Dermis blood vessel endothelial cell (primary cell): ENCODE measurements at regions not wholly inside any gene's neighbourhood (a gene's known extent, or its start where the extent isn't known, plus 50 kb on each side); places are given as distances from the start of the nearest gene placed in this dataset.
"Not testable (repeated sequence)": the region's sequence is repeated elsewhere in the genome, so short reads cannot be mapped to it uniquely, and the experiment has no call there.

Source experiments
- DNase-seq: peaks from one replicate; pipeline ENCODE4 v3.0.0; 2010

DNA sequence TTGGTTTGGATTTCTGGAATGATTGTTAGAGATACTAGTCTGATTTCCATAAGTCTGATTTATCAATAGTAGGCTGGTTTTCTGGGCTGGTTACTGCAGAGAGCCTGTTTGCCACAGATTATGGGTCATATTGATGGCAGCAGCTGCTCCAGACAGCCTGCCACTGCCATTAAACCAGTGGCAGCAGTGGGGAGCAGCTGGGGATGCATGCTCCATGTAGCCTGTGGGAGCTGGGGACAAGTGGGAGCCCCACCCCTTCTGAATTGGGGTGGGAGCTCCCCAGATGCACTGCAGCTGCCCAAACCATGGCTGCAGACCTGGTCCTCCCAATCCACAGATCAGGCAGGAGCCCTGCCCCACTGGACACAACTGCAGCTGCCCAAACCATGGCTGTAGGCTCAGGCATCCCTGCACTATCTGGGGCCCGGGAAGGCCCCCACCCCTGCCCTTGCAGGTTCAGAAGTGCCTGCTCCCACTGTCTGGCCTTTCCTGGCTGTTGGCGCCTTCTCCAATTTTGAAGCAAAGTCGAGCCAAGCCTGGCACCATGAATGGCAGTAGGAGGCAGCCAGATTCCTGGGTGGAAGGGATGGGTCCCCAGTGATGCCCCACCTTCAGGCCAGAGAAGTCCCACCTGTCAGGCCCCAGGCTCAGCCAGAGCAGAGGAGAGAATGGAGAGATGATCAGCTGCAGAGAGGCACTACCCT is 402.9 kb upstream of the TYRP1 start:
- DNase-seq = no peak

DNA sequence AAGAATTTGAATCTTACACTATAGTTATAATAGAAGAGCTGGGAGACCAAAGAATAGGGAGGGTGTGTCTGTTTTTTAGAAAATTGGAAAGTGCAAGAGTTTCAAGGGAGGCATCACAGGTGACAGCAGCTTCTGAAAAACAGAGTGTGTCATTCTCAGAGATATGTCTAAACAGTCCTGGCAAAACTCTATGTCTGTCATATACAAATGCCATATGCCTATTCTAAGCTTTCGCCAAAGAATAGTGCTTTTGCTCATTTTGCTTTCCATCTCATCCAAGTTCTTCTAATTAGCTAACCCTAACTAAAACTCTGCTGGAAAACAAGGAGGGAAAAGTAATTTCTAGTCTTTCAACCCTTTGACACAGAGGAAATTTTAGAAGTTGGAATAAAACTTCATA is 388.0 kb upstream of the TYRP1 start:
- no peak for DNase-seq

DNA sequence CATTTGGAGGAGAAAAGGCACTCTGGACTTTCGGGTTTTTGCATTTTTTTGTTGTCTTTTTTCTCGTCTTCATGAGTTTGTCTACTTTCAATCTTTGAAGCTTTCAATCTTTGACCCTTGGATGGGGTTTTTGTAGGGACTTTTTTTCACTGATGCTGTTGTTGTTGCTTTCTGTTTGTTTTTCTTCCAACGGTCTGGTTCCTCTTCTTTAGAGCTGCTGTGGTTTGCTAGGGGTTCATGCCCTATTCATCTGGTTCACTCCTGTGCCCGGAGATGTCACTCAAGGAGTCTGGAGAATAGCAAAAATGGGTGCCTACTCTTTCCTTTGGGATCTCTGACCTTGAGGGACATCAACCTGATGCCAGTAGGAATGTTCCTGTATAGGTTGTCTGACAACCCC is 378.6 kb upstream of the TYRP1 start:
- no peak for DNase-seq

DNA sequence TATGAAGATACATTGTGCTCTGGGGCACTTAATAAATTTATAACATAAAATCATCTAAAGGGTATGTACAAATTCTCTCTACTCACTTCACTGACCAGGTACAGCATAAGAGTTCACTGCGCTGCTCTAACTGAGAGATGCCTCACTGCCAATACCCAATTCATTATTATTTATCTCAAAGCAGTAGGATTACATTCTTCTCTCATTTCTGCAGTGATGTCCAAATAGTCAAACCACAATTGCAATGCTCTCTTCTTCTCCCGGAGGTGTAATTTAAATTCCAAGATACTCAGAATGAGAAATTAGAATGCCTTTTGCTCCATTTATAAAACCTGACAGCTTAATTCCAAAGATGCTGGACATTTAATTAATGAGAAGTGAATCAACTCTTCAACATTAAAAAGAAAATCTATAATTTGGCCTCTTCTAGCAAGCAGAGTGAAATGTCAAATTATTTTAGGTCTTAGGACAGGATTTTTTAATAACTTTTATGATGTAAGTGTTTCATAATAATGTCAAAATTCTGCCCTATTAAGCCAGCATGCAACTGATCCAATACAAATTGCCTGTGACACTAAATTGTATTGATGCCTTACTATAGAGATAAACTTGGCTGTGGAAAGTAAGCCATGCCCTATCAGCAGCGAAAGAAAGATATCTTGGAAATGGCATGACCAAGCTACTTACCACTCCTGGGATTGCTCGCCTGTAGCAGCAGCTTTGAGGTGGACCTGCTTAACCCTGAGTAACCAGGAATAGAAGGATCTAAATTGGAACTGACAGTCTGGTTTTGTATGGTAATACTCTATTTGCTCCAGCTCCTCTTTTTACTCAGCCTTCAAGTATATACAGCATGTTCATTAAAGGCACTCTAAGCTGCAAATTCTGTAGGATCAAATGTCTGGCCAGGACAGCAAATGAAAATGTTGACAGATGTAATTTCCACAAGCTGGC is 374.2 kb upstream of the TYRP1 start:
- DNase-seq = no peak

DNA sequence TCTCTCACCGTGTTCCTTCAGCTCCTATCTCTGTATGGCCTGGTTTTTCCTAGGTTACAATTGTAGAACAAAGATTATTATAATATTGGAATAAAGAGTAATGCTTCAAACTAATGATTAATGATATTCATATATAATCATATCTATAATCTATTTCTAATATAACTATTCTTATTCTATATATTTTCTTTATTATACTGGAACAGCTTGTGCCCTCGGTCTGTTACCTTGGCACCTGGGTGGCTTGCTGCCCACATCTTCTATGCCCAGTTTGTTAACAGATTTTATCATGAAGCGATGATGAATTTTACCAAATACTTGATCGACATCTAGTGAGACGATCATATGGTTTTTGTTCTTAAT is 363.6 kb upstream of the TYRP1 start:
- DNase-seq = no peak

DNA sequence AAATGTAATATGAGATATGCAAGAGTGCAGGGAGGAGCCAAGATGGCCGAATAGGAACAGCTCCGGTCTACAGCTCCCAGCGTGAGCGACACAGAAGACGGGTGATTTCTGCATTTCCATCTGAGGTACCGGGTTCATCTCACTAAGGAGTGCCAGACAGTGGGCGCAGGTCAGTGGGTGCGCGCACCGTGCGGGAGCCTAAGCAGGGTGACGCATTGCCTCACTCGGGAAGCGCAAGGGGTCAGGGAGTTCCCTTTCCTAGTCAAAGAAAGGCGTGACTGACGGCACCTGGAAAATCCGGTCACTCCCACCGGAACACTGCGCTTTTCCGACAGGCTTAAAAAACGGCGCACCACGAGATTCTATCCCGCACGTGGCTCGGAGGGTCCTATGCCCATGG is 359.2 kb upstream of the TYRP1 start:
- not testable (repeated sequence) for DNase-seq

DNA sequence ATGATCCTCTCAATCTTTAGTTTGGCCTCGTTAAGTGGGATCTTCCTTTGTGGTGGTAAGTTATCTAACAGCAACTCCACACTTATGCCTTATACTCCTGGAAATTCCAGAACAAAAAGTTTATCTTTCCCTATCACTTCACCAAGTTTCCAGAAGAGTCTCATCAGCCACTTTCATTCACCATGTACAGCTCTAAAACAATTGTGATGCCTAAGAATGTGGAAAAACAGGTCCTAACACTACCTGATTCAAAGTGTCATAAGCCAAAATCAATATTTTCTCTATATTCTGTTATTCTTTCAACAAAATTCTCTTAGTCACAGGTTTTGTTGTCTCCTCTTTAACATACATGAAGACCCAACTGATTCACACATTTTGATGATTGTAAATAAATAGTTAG is 342.4 kb upstream of the TYRP1 start:
- no peak for DNase-seq

DNA sequence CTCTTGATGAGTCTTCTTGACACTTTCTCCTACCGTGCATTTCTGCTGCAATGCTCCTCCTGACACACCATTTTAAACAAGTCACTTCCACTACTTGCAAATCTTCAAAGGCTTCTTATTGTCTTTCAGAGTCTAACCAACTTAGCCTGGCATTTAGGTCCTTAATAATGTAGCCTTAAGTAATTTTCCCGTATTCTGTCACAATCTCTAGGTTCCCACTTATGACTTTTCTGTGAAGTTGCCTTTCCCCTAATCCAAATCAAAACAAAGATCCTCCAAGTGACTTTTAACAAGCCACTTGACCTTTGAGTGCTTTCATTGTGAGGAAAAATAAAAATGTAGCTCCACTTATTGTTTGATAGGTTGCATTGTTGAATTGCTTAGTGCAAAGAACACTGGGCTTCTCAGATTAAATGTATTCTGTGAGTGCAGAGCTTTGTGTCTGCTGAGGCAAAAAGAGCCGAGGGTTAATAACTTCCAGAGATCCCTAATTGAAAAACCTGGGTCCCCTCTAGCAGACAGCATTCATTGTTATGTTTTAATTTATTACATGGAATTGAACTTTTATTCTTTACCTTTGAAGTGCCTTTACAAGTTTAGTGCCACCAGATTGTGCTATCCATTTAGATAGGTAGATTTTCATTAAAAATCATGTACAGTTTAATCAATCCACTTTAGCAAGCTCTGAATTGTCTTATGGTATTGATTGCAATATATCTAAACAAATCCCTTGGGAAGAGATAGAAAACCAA is 341.7 kb upstream of the TYRP1 start:
- no peak for DNase-seq

DNA sequence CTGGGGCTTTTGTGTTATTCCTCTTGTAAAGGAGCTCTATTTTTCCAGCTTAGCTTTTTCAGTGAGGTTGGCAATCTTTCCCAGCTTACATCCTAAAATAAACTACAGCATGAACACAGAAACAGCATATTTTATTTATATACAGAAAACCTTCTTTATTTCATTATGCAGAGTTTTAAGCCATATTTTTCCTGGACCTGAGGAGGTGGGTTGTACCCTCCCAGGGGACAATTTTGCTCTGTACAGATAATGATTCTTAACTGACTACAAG is 341.2 kb upstream of the TYRP1 start:
- no peak for DNase-seq

DNA sequence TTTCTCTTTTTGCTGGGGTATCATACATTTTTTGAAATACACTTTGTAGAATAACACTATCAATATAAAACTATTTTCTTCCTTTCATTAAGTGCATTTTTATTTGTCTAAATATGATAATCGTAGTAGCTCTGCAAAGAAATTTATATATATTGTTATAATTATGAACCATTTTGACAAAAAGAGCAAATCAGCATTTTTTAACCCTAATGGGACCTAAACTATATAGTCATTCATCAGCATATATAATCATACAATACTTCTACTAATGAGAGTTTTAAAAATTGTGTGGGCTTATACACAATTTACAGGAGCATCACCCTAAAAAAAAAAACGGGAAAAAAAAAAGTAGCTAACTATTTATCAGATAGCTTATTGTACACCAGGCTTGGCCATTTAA is 329.7 kb upstream of the TYRP1 start:
- DNase-seq = no peak

DNA sequence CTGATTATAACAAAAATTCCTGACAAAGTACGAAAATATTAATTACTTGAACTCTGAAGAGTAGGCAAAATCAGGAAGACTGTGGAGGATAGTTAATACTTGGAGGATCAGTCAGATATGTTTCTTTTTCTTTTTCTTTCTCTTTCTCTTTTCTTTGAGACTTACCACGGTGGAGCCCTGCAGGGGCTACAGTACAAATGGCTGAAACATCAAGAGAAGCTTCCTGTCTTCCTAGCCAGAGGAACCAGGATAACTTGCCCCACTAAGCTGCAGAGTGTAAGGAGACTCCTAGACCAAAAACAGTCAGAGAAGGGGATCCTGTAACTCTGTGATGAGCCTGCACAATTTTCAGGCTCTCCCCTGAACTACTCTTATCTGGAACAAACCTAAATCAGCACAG is 324.6 kb upstream of the TYRP1 start:
- DNase-seq = no peak

DNA sequence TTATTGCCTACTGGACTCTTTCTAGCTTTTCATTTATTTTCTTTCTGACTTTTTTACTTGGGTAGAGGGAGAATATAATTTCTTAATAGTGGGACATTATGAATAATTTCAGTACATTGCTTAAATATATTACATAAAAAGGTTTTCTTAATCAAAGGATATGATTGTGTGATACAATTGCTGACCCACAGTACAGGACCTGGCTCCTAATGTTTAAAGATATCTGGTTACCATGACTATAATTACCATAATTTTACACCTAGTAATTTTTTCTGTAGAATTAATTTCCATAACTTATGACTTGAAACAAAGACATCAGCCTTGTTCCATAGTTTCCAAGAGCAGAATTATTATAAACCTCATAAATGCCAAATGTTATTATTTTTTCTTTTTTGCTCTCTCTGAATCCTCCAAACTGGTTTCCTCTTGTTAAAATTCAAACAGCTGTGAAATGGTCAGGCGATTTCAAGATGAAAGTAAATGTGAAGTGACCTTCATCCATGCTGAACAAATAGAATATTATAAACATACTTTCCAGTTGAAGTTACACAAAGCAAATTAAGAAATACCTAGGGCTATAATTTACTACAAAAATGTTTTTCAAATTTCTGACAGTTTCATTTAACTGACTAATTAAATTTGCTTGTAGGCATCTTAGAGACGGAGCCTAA is 301.2 kb upstream of the TYRP1 start:
- DNase-seq = no peak

DNA sequence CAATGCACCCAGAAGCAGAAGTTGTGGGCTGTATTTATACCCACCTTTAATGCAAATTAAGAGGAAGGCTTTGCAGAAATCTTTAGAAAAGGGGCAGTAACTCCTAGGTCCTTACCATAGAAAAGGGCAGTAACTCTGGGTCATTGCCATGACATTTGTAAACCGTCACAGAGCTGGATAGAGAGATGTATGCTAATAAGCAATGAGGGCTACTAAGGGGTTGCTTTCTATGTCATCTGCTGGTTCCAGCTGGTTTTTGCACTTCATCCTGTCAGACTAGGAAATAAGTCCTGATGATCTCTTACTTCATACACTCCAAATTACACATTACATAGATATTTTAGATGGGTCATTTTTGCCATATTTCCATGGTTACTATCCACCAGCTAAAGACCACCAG is 299.1 kb upstream of the TYRP1 start:
- DNase-seq = no peak

DNA sequence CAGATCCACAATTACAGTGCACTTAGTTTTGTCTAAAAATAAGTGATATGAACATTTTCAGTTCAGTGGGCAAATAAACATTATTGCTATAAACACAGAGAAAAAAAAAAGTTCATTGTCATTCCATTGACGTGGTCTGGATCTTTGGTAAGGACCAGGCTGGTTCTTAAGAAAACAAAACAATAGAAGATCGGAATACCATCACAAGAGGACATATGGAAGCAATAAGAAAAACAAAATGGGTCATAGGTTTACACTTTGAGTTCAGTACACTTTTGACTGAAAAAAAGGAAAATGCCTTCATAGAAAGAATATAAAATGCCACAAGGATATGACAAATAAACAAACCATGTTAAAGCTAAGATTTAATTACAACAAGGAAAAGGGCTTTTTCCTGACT is 289.5 kb upstream of the TYRP1 start:
- DNase-seq = no peak

DNA sequence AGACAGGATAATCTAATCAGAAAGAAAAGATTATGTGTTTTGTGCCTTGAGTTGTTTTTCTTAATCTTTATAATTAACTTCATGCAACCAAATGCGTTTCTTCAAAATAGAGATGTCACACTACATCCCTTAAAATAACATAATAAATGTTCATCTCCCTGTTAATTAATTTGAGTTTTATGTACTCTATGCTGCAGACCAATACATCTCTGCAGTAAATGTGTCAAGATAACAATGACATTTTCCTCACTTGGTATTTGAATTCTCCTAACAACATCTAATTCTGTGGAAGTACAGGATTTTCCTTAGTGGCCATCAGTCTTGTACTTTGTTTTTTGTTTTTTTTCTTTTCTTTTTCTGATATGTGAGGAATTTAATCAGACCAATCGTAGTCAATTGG is 279.2 kb upstream of the TYRP1 start:
- DNase-seq = no peak

DNA sequence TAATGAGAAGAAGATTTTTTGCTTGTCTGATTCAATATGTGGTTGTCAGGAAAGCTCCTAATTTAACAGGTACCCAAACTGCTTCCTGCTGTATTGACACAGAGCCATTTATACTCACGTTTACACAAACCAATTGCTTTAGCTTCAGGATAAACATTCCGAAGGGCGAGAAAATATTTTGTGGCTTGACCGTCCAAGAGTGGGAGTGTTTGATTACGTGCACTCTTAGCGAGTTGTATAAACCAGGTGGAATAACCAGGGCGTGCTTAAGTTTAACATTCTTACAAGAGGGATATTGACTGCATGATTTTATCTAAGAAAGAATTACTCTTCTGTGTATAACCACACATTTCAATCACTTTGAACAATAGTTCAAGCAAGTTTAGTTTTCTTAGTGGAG is 278.7 kb upstream of the TYRP1 start:
- DNase-seq = no peak

DNA sequence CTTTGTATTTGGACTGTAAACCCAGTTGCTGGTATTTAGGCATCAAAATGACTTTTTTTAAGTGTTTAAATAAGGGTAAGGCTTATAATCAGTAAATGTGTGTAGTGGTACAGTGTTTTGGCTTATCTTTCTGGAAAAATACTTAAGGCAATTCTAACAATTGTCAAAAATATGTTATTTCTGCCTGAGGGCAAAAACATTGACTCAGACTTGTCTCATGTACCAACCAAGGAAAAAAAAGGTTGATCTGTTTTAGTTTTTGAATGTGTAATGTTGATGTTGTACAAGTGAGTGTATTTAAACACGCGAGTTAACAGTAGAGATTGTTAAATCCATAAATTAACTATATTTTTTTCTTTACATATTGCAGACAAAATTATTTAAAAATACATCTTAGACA is 277.8 kb upstream of the TYRP1 start:
- no peak for DNase-seq

DNA sequence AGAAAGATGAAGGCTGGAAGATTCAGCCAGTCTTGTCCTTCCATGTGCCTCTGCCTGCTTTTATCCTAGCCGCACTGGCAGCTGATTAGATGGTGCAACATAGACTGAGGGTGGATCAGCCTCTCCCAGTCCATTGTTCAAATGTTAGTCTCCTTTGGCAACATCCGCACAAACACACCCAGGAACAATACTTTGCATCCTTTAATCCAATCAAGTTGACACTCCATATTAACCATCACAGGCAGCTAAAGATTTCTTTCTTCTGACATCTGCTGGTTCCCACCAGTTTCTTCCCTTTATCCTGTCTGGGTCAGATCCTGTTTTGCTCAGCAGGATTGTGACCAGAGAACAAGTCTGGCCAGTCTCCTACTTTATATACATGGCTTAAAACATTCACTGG is 276.5 kb upstream of the TYRP1 start:
- DNase-seq = no peak

DNA sequence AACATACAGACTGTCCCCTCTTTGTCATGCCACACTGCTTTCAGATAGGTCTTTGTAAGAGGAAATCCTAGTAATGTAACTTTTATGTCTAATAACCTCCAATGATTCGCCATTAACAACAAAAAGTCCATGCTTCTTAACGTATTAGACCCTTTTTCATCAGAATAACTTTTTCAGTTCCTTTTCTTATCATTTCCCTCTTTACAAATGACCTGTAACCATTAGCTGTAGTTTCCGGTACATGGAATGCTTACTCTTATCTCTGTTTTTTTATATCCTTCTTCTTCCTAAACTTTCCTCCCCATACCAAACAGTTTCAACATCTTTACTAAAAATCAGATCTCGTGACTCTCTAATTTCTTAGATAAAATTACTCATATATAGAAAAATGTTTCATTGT is 268.9 kb upstream of the TYRP1 start:
- no peak for DNase-seq

DNA sequence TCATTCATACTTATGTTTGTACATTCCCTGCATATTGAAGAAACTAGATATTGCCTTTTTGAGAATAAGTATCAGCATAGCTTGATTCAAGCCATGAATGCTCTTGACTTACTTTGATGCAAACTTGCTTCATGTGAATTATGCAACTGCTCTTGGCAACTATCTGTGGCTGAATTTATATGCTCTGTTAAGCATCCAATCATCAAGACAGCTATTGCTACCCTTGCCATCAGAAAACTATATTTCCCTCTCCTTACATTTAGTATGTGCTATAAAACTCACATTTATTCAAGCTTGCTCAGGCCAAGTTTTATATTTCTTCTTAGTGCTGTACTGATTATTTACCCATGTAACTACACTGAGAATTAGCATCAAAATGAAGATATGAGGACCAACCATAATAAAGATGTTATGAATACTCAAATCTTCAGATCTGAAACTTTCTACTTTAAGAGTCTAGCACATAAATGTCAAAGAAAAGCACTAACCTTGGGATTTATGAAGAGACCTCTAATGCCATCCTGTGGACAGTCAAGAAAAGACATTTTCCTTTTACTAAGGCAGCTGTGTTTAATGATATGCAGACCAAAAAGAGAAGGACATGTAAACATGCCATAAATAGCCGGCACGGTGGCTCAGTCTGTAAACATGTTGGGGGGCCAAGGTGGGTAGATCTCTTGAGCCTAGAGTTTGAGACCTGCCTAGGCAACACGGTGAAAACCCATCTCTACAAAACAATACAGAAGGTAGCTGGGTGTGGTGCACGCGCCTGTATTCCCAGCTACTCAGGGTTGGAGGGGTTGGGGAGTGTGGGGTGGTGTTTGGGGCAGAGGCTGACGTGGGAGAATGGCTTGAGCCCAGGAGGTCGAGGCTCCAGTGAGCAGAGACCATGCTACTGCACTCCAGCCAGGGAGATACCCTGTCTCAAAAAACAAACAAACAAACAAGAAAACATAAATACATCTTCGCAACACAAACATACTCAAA is 267.0 kb upstream of the TYRP1 start:
- no peak for DNase-seq

DNA sequence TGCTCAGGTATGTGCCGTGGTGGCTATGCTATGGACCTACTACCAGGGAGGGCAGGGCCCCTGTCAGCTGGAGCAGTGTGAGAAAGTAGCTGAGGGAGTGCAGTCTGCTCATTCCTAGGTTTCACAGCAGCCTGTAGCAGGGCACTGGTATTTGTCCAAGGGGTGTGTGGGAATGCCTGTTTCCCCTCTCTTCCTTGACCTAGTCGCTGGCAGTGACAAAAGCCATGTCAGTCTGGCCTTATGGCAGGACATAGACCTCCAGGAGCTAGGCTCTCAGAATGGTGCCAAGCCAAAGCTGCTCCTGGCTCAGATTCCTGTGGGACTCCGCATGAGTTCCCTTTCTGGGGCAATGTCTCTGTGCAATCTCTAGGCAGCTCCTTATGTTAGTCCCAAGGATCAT is 253.9 kb upstream of the TYRP1 start:
- DNase-seq = no peak

DNA sequence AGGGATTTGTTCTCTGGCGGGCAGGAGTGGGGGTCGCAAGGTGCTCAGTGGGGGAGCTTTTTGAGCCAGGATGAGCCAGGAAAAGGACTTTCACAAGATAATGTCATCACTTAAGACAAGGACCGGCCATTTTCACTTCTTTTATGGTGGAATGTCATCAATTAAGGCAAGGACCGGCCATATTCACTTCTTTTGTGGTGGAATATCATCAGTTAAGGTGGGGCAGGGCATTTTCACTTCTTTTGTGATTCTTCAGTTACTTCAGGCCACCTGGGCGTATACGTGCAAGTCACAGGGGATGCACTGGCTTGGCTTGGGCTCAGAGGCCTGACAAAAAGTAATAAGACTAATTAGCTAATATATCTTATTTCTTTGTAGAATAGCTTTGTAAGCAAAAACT is 252.1 kb upstream of the TYRP1 start:
- not testable (repeated sequence) for DNase-seq
